K562 (cell line): ENCODE measurements at regions not wholly inside any gene's neighbourhood (a gene's known extent, or its start where the extent isn't known, plus 50 kb on each side); places are given as distances from the start of the nearest gene placed in this dataset.

Experiments
- ATAC-seq: fragments of 200-7000 bp; cut with Tn5 transposase; 3 replicates; pipeline ENCODE4 v1.9.1; 2020; ENCODE audit warnings: moderate library complexity
- BruUV-seq: library from RNA; stranded (reverse); fragments of 400-500 nt; replicated peaks from 2 replicates; lab custom pipeline; 2021; lab: Mats Ljungman, UMichigan
- CTCF ChIA-PET: fragments of 300-600 bp; formaldehyde crosslinking; extraction: SDS; loops from one replicate; lab custom pipeline; 2021; ENCODE audit warnings: low intra/inter-chr PET ratio; lab: Yijun Ruan, JAX
- POLR2A ChIA-PET: fragments of 300-600, 350-650 bp; sonication (Branson Sonifier 250); formaldehyde crosslinking; extraction: SDS; loops from one replicate; lab custom pipeline; 2021; ENCODE audit warnings: antibody characterized with exemption, inconsistent platforms; lab: Yijun Ruan, JAX
- DNase-seq, 4 experiments: peaks; one replicate each; pipeline versions ENCODE4 v3.0.0 to v3.0.0-alpha.2; 2011 to 2018; ENCODE audit warnings: low spot score in 3 of 4, mixed read lengths in 3 of 4; ENCODE audit errors: extremely low read depth in 1 of 4
- FAIRE-seq: peaks from 2 replicates; lab custom pipeline; 2011; peaks lifted over from hg19 to GRCh38; lab: Jason Lieb, UNC
- H2AFZ ChIP-seq: 2 replicates; pipeline ENCODE4 v1.6.0; 2011; ENCODE audit warnings: low read depth, low read length, control low read depth, inconsistent platforms
- H3K27ac ChIP-seq: fragments of 200-600 bp; 3 replicates; pipeline ENCODE4 v1.8.0; 2011; ENCODE audit warnings: low read depth, mild to moderate bottlenecking, control low read depth, inconsistent platforms, low read length, moderate library complexity, mixed read lengths; ENCODE audit errors: extremely low read depth
- H3K27me3 ChIP-seq, 2 experiments: fragments of 300-600 bp in 1 of 2; 2 replicates in 1 of 2; 3 replicates in 1 of 2; pipeline versions ENCODE4 v1.6.0 to v1.8.0; 2011; ENCODE audit warnings: inconsistent platforms in 2 of 2, low read length in 2 of 2, mild to moderate bottlenecking in 1 of 2, mixed read lengths in 1 of 2, moderate library complexity in 1 of 2; ENCODE audit not compliant: control insufficient read depth in 2 of 2, insufficient read depth in 2 of 2
- H3K36me3 ChIP-seq: fragments of 300-600 bp; 3 replicates; pipeline ENCODE4 v1.8.0; 2011; ENCODE audit warnings: mild to moderate bottlenecking, low read length, inconsistent platforms; ENCODE audit not compliant: control insufficient read depth, insufficient read depth
- H3K4me1 ChIP-seq, 2 experiments: fragments of 200-600 bp in 1 of 2; replicated peaks in 1 of 2; 2 replicates in 1 of 2; 3 replicates in 1 of 2; pipeline versions ENCODE4 v1.5.1 to v1.8.0; 2011; ENCODE audit warnings: inconsistent platforms in 2 of 2, low read length in 2 of 2, mild to moderate bottlenecking in 1 of 2, mixed read lengths in 1 of 2, moderate library complexity in 1 of 2; ENCODE audit not compliant: control insufficient read depth in 2 of 2, insufficient read depth in 2 of 2
- H3K4me2 ChIP-seq: 2 replicates; pipeline ENCODE4 v1.6.1; 2011; ENCODE audit warnings: low read length, control low read depth, inconsistent platforms, mixed read lengths; ENCODE audit not compliant: insufficient read depth
- H3K4me3 ChIP-seq: fragments of 200-600 bp; sonication (generic), shearing (Covaris generic); 2 replicates; pipeline ENCODE4 v1.5.1; 2016; ENCODE audit warnings: control low read depth, inconsistent platforms
- H3K79me2 ChIP-seq: fragments of 200-600 bp; 3 replicates; pipeline ENCODE4 v1.8.0; 2011; ENCODE audit warnings: low read length, inconsistent platforms; ENCODE audit not compliant: control insufficient read depth, insufficient read depth
- H3K9ac ChIP-seq, 2 experiments: 2 replicates each; pipeline versions ENCODE4 v1.6.0 to v1.6.1; 2011; ENCODE audit warnings: low read depth in 2 of 2, low read length in 2 of 2, control low read depth in 1 of 2, inconsistent platforms in 1 of 2, mild to moderate bottlenecking in 1 of 2, mixed read lengths in 1 of 2; ENCODE audit not compliant: insufficient read depth in 1 of 2
- H3K9me1 ChIP-seq: one replicate; pipeline ENCODE4 v1.6.0; 2011; ENCODE audit warnings: inconsistent platforms, mild to moderate bottlenecking, low read length, moderate library complexity; ENCODE audit not compliant: control insufficient read depth, insufficient read depth
- H3K9me3 ChIP-seq: replicated peaks from 2 replicates; pipeline ENCODE4 v1.5.1; 2011; ENCODE audit warnings: low read depth, low read length, inconsistent platforms; ENCODE audit not compliant: control insufficient read depth, insufficient read depth
- H4K20me1 ChIP-seq: replicated peaks from 2 replicates; pipeline ENCODE4 v1.6.1; 2011; ENCODE audit warnings: low read length, inconsistent platforms, mixed read lengths; ENCODE audit not compliant: control insufficient read depth, insufficient read depth
- CBX1 ChIP-seq: sonication (generic); IDR thresholded peaks from 2 replicates; pipeline ENCODE4 v1.6.1; 2016; ENCODE audit warnings: antibody characterized with exemption, low read depth, mild to moderate bottlenecking
- FUS ChIP-seq: fragments of 200-400 bp; formaldehyde crosslinking; optimal IDR thresholded peaks from 2 replicates; pipeline ENCODE3; 2017; ENCODE audit warnings: low read depth, low read length
- HMG20B ChIP-seq: fragments of 250-450 bp; sonication (Bioruptor Pico); IDR thresholded peaks from 2 replicates; pipeline ENCODE4 v1.5.0; 2021; ENCODE audit warnings: mild to moderate bottlenecking
- MIER1 ChIP-seq: fragments of 450-650 bp; IDR thresholded peaks from 2 replicates; pipeline ENCODE4 v1.6.1; 2016; ENCODE audit warnings: antibody characterized with exemption, mild to moderate bottlenecking, low read depth
- PREB ChIP-seq: sonication (generic); formaldehyde crosslinking; IDR thresholded peaks from 2 replicates; pipeline ENCODE4 v1.8.1; 2023; ENCODE audit warnings: mild to moderate bottlenecking, missing genetic modification reagents
- SRF ChIP-seq, 2 experiments: fragments of 250-450, 450-650 bp in 1 of 2; sonication (Bioruptor Pico) in 1 of 2; sonication (generic) in 1 of 2; formaldehyde crosslinking; IDR thresholded peaks; 2 replicates each; pipeline versions ENCODE4 v1.5.0 to v1.5.1; 2020 to 2022; ENCODE audit warnings: mild to moderate bottlenecking in 1 of 2, missing genetic modification reagents in 1 of 2
- STAG1 ChIP-seq: sonication (generic); formaldehyde crosslinking; IDR thresholded peaks from 2 replicates; pipeline ENCODE4 v1.5.0; 2020; ENCODE audit warnings: missing genetic modification reagents, borderline replicate concordance
- ZNF224 ChIP-seq: sonication (generic); formaldehyde crosslinking; IDR thresholded peaks from 2 replicates; pipeline ENCODE4 v1.8.0; 2022; ENCODE audit warnings: mild to moderate bottlenecking, missing genetic modification reagents
- ZNF277 ChIP-seq: fragments of 250-450 bp; sonication (Bioruptor Pico); IDR thresholded peaks from 2 replicates; pipeline ENCODE4 v1.8.0; 2022; ENCODE audit warnings: inconsistent platforms, mild to moderate bottlenecking, moderate library complexity, borderline replicate concordance
- ZNF318 ChIP-seq, 2 experiments: fragments of 450-650 bp; IDR thresholded peaks; 2 replicates each; pipeline ENCODE4 v1.6.1; 2016; ENCODE audit warnings: mild to moderate bottlenecking in 2 of 2, borderline replicate concordance in 1 of 2, low read depth in 1 of 2, moderate library complexity in 1 of 2
- ZNF778 ChIP-seq: fragments of 450-650 bp; formaldehyde crosslinking; IDR thresholded peaks from 2 replicates; pipeline ENCODE4 v1.4.0; 2020; ENCODE audit warnings: mild to moderate bottlenecking, moderate library complexity
- WGBS: fragments of 100-300 bp; shearing (Covaris generic); methylation state at CpG from one replicate; pipeline ENCODE4 v1.1.6; 2016; ENCODE audit warnings: low coverage, mixed read lengths; ENCODE audit not compliant: insufficient coverage; ENCODE audit errors: missing lambda C conversion rate; 5-methylcytosine and 5-hydroxymethylcytosine counted together
- in situ Hi-C: fragments of 300-500 bp; cut with MboI; formaldehyde crosslinking; loops from 4 replicates; pipeline ENCODE4 v1.15.0; 2018; ENCODE audit warnings: inconsistent platforms, mixed read lengths
- intact Hi-C: fragments of 100-400 bp; cut with micrococcal nuclease; formaldehyde crosslinking; loops from 2 replicates; pipeline ENCODE4 v1.14.2; 2022
- TF ChIP-seq, protein P1 (sequence below): fragments of 450-650 bp; IDR thresholded peaks from 2 replicates; pipeline ENCODE4 v1.6.1; 2016; ENCODE audit warnings: missing biosample characterization, missing genetic modification characterization

DNA sequence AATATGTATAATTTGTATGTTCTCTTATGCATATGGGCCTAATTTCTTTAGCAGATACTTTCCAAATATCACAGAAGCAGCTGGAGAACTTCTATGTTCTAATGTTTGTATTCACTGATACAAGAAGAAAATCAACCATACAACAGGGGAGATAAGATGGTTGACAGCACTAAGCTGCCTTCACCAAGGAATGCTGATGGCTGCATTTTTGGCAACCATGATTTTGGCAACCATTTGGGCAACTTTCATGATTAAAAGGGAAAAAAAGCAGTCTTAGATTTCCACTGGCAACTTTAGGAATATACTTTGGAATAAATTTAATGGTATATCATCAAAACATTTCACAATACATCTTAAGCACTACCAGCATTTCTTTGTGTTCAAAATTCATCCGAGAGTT, 740.3 kb upstream of the CDH6 start:
- WGBS = 0% methylated on average over 1 of the region's 1 CpG
- Histone ChIP-seq H3K79me2 (no peaks in the 10 kb centered on the region), H3K9ac (no peak overlapping the region), H3K4me2 (no peak overlapping the region), H3K4me3 (no peak overlapping the region), H3K9me1 (no peaks in the 10 kb centered on the region), H4K20me1 (no peaks in the 10 kb centered on the region), H2AFZ (no peak overlapping the region), H3K27me3 (no peaks in the 10 kb centered on the region), H3K9me3 (no peaks in the 10 kb centered on the region), H3K27ac (no peak overlapping the region), H3K4me1 (no peaks in the 10 kb centered on the region), H3K36me3 (no peaks in the 10 kb centered on the region)
- FAIRE-seq (no peak), DNase-seq (no peak), ATAC-seq (no peak)
- in situ Hi-C loops (no loop called here), intact Hi-C loops (no loop called here)
- no TSS peak for BruUV-seq
- POLR2A ChIA-PET = no interaction called here
- CTCF ChIA-PET = no interaction called here
- TF ChIP-seq STAG1 (CRISPR knock-in tag) = no peak
- no peak for TF ChIP-seq MIER1
- TF ChIP-seq PREB (CRISPR knock-in tag) = no peak
- TF ChIP-seq ZNF277 (CRISPR knock-in tag) = no peak
- no peak for TF ChIP-seq SRF (CRISPR knock-in tag; IDR thresholded peaks at IDR 0.05)
- no peak for TF ChIP-seq FUS
- no peak for TF ChIP-seq ZNF224 (CRISPR knock-in tag)
- TF ChIP-seq, protein P1, sequence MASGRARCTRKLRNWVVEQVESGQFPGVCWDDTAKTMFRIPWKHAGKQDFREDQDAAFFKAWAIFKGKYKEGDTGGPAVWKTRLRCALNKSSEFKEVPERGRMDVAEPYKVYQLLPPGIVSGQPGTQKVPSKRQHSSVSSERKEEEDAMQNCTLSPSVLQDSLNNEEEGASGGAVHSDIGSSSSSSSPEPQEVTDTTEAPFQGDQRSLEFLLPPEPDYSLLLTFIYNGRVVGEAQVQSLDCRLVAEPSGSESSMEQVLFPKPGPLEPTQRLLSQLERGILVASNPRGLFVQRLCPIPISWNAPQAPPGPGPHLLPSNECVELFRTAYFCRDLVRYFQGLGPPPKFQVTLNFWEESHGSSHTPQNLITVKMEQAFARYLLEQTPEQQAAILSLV (tag) = no peak
- TF ChIP-seq HMG20B (CRISPR knock-in tag) = no peak
- no peak for TF ChIP-seq CBX1
- no peak for TF ChIP-seq ZNF778 (CRISPR knock-in tag)
- TF ChIP-seq ZNF318 (IDR thresholded peaks at IDR 0.05; ENCODE audit: borderline replicate concordance in 1 of 2, low read depth in 1 of 2) = no peak
